A172 (cell line): ENCODE measurements at regions not wholly inside any gene's neighbourhood (a gene's known extent, or its start where the extent isn't known, plus 50 kb on each side); places are given as distances from the start of the nearest gene placed in this dataset.
A peak's percentile ranks its signal among the peaks of the same experiment; 100 is the strongest.

Experiments used
- DNase-seq: peaks from one replicate; pipeline ENCODE4 v3.0.0-alpha.2; 2015; ENCODE audit warnings: low spot score

DNA sequence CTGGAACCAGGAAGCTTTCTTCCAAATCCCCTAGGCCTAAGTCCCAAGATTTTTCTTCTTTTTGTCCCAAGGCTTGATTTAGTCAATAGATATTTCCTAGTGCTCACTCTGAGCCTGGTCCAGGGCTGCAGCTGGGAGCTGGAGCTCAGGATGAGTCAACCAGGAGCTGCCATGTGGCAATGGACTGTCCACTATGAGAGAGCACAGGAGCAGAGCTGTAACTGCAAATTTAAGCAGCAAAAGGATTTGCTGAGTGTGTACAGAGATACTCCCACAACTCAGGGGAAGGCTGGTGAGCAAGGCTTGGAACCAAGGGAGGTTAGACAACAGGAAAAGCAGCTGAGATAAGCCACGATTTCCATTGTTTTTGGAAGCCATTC lies 92.1 kb upstream of the CXCL12 start:
- DNase-seq: no peak

DNA sequence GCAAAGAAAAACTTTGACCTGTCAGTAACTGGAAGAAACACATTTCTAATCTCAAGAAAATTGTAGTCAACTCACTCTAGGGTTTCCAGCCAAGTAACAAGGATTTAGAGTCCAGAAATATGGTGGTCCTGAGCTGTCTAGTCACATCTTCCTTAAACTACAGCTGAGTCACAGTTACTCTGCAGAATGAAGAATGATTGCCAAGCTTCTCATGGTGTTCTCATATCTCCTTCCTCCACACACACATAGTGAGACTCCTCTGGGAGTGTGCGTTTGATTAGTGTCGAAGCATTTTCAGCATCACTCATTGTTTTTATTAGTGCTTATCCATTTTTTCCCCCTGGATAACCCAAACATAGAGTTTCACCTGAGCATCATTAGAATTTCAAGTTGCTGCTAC lies 93.1 kb upstream of the CXCL12 start:
- no peak for DNase-seq

DNA sequence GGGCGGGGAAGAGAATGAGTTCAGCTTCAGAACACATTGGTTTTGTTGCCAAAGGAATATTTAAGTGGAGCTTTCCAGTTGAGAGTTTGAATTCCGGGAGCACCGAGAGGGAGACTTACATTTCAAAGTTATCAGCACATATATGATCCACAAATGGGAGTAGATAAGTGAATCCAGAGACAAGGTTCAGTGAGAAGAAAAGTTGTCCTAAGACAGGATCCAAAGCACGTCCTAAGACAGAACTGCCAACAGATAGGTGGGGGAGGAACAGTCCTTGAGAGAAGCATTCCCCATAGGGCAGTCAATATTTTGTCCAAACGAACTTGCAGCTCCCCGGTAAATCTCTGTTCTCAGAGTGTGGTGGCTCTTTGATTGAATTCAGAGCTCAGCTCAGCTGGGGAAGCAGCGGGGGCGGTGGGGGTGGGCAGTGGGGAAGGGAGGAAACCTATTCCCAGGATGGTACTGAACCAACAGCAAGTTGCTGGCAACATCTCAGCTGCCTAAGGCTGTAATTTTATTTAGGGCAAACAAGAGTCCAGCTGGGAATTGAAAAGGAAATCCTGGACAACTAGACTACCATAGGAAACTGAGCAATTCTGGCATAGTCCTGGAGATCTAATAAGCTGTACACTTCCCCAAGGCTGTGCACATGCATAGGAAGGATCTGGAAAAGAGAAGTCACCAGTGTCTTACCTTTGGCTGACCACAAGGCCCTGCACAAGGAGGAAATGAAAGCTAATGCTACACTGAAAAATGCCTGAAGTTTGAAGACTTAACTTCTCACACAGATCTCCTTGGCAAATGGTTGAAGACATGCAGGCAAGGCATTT lies 94.2 kb upstream of the CXCL12 start:
- no peak for DNase-seq

DNA sequence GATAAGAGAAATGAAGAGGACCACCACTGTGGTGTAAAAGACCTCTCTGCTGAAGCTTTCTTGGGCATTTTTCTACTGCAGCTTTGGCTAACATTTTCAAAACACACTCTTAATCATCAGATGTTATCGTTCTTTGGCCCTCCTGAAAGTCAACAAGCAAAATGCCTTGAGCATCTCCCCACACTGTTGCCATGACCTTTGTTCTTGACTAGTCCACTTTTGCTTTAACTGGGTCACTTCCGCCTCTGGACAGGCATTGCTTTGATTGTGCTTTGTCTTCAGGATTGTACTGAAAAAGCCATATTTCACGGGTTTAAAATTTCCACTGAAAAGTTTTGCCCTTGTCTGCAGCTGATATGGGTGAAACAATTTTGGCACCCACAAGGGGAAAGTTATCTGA lies 107.8 kb upstream of the CXCL12 start:
- no peak for DNase-seq

DNA sequence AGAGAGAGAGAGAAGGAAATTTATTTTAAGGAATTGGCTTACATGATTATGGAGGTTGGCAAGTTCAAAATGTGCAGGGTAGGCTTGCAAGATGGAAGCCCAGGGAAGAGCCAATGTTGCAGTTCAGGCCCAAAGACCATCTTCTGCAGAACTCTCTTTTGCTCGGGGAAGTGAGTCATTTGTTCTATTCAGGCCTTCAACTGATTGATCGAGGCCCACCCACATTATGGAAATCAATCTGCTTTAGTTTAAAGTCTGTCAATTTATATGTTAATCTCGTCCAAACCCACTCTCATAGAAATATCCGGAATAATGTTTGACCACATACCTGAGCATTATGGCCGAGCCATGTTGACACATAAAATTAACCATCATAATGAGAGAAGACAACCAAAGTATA lies 113.3 kb upstream of the CXCL12 start:
- DNase-seq: no peak

DNA sequence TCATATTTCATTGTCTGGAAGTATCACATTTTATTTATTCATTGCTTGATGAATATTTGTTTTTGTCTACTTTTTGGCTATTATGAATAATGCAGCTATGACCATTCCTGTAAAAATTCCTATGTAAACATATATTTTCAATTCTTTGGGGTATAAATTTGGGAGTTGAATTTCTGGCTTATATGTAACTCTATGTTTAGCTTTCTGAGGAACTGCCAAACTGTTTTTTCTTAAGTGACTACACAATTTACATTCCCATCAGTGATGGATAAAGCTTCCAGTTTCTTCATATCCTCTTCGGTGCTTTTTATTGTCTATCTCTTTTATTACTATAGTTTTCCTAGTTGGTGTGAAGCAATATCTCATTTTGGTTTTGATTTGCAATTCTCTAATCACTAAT lies 115.6 kb upstream of the CXCL12 start:
- DNase-seq: no peak

DNA sequence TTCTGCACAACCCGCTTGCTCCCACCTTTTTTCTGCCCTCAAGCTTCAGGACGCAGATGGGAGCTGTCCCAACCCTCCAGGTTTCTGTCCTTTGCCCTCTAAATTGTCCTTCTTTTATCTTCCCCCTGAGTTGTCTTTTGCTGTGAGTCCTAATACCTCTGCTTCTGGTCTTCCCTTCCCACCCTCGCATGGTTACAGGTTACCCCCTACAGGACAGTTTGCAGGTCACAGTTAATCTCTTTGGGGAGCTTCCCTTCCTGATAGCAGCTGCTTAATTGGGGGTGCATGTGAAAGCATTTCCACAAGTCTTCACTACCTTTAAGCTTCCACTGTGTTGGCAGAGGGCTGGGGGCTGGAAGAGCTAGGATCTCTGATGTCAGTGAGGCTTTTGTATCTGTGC lies 121.5 kb upstream of the CXCL12 start:
- no peak for DNase-seq

DNA sequence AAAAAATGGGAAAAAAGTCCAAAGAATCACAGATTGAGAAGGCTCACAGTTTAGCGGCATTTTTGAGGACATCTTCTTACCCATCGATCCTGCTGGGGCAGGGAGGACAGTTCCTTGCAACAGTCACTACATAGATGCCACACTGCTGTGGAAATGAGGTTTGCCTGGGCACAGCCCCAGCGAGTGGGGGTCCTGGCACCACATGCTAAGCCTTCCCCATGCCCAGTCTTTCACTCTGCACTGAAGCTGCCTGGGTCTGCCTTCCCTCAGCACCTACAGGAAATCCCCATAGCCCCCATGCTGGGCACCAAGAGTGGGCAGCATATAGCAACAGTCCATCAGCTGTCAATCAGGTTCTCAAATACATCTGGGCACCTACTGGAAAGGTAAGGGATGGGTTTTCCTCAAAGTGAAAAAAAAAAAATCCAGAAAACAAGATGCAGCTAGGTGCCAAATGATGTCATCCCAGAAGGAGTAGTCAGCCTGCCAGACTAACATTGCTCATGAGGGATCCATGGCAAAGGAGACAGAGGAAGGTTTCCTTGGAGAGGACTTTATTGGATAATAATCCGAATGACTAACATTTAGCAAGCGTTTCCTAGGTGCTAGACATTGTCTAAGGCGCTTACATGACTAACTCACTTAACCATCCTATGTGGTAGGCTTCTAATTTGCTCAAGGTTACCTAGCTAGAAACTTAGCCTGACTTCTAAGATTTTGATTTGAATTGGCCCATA lies 125.7 kb upstream of the CXCL12 start:
- DNase-seq: peak; percentile 83

DNA sequence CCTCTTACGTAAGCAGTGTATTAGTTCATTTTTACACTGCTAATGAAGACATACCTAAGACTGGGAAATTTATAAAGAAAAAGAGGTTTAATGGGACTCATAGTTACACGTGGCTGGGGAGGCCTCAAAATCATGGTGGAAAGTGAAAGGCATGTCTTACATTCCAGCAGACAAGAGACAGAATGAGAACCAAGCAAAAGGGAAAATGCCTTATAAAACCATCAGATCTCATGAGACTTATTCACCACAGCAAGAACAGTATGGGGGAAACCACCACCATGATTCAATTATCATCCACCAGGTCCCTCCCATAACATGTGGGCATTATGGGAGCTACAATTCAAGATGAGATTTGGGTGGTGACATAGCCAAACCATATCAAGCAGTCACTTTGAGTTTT lies 126.3 kb upstream of the CXCL12 start:
- DNase-seq: no peak

DNA sequence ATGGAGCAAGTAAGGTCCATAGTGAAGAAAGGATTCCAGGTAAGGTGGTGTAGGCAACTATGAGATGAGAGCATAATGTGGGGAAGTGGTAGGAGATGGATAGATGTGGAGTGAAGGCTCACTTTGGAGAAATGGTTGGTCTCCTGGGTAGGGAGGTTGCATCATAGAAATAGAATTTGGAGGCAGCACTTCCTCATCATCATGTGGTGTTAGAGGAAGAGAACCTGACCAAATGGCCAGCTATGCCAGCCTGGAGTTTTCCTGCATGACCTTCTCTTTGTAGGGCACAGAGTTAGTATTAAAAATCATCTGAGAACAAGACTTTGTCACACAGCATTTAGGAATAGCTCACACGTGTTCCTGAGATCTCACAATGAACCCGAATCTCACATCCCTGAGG lies 126.7 kb upstream of the CXCL12 start:
- DNase-seq: no peak

DNA sequence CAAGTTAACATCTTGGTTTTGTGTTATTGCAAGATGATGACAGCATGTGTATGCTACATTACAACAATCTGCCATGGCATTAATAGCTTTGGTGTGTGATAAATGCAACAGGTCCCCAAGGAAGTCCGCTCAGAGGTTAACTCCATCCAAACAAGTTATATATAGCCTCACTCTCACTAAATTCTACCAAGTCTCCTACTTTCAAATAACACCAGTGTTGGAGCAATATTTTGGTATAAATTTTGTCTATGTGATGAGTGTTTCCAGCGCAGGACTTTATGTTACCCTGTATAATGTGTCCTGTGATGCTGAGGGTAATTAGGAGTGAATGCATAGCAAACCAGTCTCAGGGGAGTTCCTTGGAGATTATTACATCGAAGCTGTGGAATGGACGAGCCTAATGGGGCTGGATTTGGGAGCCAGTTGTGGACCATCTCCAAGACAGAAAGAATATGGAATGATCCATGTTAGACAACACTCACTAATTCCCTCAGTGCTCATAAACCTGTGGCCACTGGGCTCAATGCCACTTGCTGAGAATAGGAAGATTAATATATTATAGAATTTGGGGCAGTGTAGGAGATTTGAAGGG lies 127.6 kb upstream of the CXCL12 start:
- DNase-seq: no peak

DNA sequence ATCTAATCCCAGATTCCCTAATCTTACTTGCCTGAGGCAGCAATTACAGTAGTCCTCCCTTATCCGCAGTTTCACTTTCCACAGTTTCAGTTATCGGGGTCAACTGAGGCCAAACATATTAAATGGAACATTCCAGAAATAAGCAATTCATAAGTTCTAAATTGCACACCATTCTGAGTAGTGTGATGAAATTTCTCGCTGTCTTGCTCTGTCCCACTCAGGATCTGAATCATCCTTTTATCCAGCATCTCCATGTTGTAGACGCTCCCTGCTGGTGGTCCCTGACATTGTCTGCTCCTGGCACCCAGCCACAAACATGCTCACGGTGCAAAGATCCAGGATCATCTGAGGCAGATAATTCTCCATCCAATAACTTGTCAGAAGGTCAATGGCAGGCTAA lies 128.7 kb upstream of the CXCL12 start:
- DNase-seq: no peak

DNA sequence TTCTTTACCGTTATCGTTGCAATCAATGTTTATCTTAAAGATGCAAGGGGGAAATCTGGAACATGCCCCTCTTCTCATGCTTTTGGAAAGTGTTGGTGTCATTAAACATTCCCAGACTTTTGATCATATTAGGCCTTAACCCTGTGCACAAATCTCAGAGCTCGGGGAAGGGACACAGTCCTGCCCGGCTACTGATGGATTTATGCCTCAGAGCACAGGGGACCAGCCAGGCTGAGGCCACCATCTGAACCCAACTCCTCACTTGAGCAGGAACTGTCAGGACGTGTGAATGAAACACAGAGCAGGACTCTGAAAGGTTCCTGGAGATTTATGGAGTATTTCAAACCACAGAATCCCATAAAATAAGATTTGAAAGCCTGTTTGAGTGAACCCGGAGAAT lies 132.0 kb upstream of the CXCL12 start:
- no peak for DNase-seq

DNA sequence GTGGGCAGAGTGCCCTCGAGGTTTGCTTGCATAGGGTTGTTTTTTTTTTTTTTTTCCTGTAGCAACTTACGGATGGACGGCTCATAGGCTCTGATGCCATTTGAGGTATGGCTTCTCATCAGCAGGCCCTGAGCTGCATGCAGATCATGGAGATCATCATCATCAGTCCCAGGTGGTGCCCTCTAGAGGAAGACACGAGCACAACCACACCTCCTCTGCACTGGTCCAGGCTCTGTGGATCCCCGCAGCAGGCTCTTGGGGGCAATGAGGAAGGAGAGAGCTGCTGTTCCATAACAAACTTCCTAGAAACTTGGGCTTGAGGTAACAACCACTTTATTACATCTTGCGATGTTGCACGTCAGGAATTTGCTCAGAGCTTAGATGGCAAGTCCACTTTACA lies 132.7 kb upstream of the CXCL12 start:
- no peak for DNase-seq

DNA sequence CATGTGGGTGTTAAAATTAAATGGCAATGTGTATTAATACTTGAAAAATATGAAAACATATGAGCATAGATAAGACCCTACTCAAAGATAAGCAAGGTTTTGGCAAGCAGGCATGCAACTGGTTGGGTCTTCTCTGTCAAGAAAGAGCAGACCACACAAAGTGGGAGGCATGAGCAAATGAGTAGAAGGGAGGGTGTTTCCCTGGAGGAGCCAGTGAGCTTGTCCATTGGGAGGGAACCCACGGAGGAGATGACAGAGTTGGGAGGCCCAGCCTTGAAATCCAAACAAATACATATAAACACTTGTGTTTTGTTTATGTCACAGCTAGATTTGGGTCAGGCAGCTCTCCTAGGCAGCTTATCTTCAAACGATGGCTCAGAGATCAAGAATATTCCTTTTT lies 134.5 kb upstream of the CXCL12 start:
- no peak for DNase-seq

DNA sequence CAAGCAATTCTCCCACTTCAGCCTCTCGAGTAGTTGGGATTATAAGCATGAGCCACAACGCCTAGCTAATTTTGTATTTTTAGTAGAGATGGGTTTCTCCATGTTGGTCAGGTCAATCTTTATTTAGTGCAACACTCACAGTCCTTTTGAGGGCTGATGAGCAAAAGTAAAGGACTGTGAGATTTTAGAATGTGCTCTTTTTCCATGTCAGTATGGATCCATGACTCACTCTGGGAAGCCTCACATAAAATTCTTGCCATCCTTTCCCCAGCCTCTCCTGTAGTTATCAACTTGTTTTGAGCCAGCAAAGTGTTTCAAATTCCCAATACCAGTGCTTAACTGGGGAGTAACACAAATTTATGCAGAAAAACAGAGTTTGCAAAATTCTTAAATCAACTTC lies 135.8 kb upstream of the CXCL12 start:
- DNase-seq: no peak

DNA sequence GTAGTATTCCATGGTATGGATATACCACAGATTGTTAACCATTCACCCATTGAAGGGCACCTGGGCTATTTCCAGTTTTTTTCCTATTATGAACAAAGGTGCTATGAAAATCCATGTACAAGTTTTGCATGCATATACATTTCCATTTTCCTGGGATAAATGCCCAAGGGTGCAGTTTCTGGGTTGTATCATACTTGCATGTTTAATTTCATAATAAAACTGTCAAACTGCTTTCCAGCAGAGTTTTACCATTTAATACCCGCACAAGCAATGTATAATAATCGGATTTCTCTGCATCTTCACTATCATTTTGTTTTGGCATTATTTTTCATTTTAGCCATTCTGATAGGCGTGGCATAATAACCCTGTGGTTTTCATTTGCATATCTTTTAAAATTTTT lies 154.3 kb upstream of the CXCL12 start:
- DNase-seq: no peak

DNA sequence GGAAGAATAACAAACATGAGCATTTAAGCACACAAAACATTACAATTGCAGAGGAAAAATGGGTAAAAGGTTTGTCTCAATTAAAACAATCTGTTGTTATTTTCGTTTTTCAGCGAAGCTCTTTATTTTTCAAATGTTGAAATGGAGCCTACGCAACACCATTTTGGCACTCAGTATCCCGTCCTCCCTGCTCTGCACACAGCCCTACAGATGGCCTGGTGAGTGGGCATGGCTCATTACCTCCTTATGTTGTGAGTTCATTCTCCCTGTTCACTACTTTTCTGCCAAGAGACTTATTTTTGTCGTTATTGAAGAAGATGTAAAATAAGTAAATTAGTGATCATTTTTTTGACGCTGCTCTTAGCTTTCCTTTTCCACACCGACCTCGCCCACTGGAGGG lies 167.8 kb upstream of the CXCL12 start:
- DNase-seq: no peak

DNA sequence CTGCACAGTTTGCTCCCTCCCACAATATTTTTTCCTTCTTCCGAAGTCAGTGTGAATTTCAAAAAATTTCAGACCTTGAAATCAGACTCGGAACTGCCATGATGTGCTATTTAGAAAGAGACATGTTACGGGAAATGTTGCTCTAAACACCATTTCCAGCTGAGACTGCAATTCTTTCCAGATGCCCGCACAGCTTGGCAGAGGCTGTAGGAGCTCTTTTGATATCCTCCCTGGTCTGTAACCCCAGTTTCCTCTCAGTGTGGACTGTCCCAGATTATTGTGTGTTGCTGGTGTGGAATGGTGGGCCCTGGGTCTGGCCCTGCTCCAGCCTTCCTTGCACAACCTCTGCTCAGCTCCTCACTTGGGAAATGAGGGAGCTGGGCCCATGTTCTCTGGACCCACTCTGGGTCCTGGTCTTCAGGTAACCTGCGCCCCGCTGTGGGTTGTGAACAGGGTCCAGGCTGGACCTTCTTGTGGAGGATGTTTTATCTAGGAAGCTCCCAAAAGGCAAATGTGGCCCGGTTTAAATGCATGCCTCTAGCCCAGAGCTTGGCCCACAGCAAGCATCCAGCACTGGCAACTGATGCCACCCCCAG lies 172.8 kb upstream of the CXCL12 start:
- no peak for DNase-seq

DNA sequence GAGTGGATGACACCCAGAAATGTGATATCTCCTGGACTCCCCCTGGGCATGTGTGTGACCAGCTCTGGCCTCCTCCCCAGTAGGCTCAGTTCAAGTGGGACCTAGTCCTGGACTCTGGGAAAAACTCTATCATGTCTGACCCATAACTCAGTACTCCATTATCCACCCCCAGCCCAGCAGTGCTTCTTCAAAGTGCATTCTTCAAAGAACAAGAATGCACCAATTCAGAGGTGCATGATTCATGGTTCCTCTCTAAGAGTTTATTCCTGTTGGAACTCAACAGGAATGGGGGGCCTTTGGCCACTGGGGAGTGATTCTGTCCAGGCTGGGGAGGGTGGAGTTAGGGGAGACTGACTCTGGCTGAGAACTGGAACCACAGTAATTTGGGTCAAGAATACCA lies 173.6 kb upstream of the CXCL12 start:
- DNase-seq: no peak

DNA sequence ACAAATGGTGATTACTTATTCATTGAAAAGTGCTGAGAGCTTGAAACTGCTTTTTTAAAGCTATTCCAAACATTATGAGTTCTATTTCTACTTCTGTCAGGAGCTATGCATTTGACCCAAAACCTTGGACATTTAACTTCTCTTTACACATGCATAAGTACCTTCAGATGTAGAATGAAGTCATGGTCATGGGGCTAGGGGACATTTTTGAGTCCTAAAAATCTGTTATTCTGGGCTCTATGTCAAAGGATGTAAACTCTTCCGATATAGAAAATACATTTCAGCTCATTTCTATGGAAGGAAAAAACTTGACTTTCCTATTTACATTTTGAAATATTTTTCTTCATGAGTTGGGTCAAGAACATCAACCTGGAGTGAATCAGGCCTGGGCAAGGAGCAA lies 179.5 kb upstream of the CXCL12 start:
- DNase-seq: no peak

DNA sequence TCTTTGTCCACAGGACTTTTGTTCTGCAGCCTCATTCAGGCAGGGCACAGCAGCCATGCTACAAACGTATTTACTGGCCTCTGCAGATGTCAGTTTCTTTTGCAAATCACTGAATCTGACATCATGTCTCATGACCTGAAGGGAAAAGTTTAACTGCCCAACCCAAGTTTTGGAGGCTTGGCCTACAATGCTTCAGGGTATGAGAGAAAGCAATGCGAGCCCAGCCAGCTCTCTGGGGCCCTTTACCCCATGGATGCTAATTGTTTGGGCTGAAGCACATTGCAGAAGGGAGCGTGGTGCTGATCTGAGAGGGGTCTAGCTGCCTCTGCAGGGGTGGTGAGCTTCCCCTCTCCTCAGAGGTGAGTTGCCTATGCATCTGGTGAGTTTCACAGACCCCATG lies 179.9 kb upstream of the CXCL12 start:
- DNase-seq: no peak

DNA sequence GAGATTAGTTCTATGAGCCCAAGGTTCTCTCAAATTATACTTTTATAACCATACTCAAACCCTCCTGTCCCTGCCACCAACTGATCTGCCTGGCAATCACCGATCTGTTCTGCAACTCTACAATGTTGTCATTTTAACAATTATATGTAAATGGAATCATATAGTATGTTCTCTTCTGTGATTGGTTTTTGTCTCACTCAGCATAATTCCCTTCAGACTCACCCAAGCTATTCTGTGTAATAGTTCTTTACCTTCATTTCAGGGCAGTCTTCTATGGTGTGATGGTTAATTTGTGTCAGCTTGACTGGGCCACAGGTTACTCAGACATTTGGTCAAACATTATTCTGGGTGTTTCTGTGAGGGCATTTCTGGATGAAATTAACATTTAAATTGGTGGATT lies 181.9 kb upstream of the CXCL12 start:
- no peak for DNase-seq
